Neural cell (in vitro differentiated cells): ENCODE measurements at regions not wholly inside any gene's neighbourhood (a gene's known extent, or its start where the extent isn't known, plus 50 kb on each side); places are given as distances from the start of the nearest gene placed in this dataset.

ENCODE experiments used
- H2AFZ ChIP-seq: fragments of 200-600, 300-800 bp; sonication (generic), shearing (Covaris generic); 2 replicates; pipeline ENCODE4 v1.6.0; 2014; ENCODE audit warnings: low read depth, mild to moderate bottlenecking, antibody characterized with exemption, low read length, moderate library complexity
- H3F3A ChIP-seq: fragments of 200-600 bp; shearing (Covaris generic); 2 replicates; pipeline ENCODE4 v1.6.1; 2016; ENCODE audit warnings: mild to moderate bottlenecking, moderate library complexity, mixed read lengths, antibody characterized with exemption, low read length; ENCODE audit not compliant: insufficient read depth, poor library complexity, severe bottlenecking
- H3K27ac ChIP-seq: fragments of 200-600, 300-800 bp; sonication (generic), shearing (Covaris generic); 2 replicates; pipeline ENCODE4 v1.5.1; 2014; ENCODE audit warnings: mild to moderate bottlenecking, low read length, moderate library complexity
- H3K27me3 ChIP-seq: fragments of 300-800, 200-600 bp; sonication (generic), shearing (Covaris generic); 2 replicates; pipeline ENCODE4 v1.6.0; 2014; ENCODE audit warnings: mild to moderate bottlenecking, low read depth, low read length, moderate library complexity; ENCODE audit not compliant: insufficient read depth
- H3K36me3 ChIP-seq: fragments of 300-800, 200-600 bp; sonication (generic), shearing (Covaris generic); 2 replicates; pipeline ENCODE4 v1.5.1; 2014; ENCODE audit warnings: mild to moderate bottlenecking, antibody characterized with exemption, low read length, moderate library complexity; ENCODE audit not compliant: insufficient read depth
- H3K4me2 ChIP-seq: fragments of 300-800, 200-600 bp; sonication (generic), shearing (Covaris generic); 2 replicates; pipeline ENCODE4 v1.6.0; 2014; ENCODE audit warnings: mild to moderate bottlenecking, low read length
- H3K4me3 ChIP-seq: fragments of 300-800, 200-600 bp; sonication (generic), shearing (Covaris generic); 2 replicates; pipeline ENCODE4 v1.5.1; 2014; ENCODE audit warnings: mild to moderate bottlenecking, low read length, moderate library complexity
- H3K79me2 ChIP-seq: fragments of 200-600 bp; shearing (Covaris generic); replicated peaks from 2 replicates; pipeline ENCODE4 v1.6.0; 2014; ENCODE audit warnings: mild to moderate bottlenecking, low read length, moderate library complexity; ENCODE audit not compliant: insufficient read depth
- H3K9ac ChIP-seq: fragments of 300-800, 200-600 bp; sonication (generic), shearing (Covaris generic); 2 replicates; pipeline ENCODE4 v1.6.1; 2016; ENCODE audit warnings: mild to moderate bottlenecking, low read length, mixed read lengths
- H3K9me2 ChIP-seq: fragments of 200-600 bp; shearing (Covaris generic); 2 replicates; pipeline ENCODE4 v1.6.1; 2016; ENCODE audit warnings: mild to moderate bottlenecking, low read length, mixed read lengths; ENCODE audit not compliant: insufficient read depth
- H3K9me3 ChIP-seq: fragments of 200-600, 300-800 bp; sonication (generic), shearing (Covaris generic); 2 replicates; pipeline ENCODE4 v1.6.1; 2016; ENCODE audit warnings: mild to moderate bottlenecking, mixed run types, low read length, moderate library complexity, mixed read lengths
- H4K20me1 ChIP-seq: fragments of 200-600 bp; shearing (Covaris generic); 2 replicates; pipeline ENCODE4 v1.6.1; 2016; ENCODE audit warnings: mild to moderate bottlenecking, mixed run types; ENCODE audit not compliant: insufficient read depth
- CTCF ChIP-seq: fragments of 450-650 bp; IDR thresholded peaks from 2 replicates; pipeline ENCODE4 v1.5.1; 2014; ENCODE audit warnings: antibody characterized with exemption, mild to moderate bottlenecking, moderate library complexity; ENCODE audit not compliant: poor library complexity, severe bottlenecking
- EP300 ChIP-seq: fragments of 450-650 bp; conservative IDR thresholded peaks from 2 replicates; pipeline ENCODE4 v1.6.1; 2014; ENCODE audit warnings: antibody characterized with exemption, mild to moderate bottlenecking, moderate library complexity; ENCODE audit not compliant: poor library complexity, severe bottlenecking
- EZH2 ChIP-seq: fragments of 200-600, 300-800 bp; shearing (Covaris generic), sonication (generic); IDR thresholded peaks from 2 replicates; pipeline ENCODE4 v1.6.1; 2014; ENCODE audit warnings: antibody characterized with exemption, low read length, borderline replicate concordance, mild to moderate bottlenecking; ENCODE audit not compliant: insufficient read depth, poor library complexity, severe bottlenecking
- MXI1 ChIP-seq: fragments of 450-650 bp; conservative IDR thresholded peaks from 2 replicates; pipeline ENCODE4 v1.6.1; 2014; ENCODE audit warnings: antibody characterized with exemption, mild to moderate bottlenecking; ENCODE audit not compliant: poor library complexity, severe bottlenecking
- POLR2AphosphoS5 ChIP-seq: IDR thresholded peaks from 2 replicates; pipeline ENCODE4 v1.6.1; 2012
- RAD21 ChIP-seq: fragments of 450-650 bp; conservative IDR thresholded peaks from 2 replicates; pipeline ENCODE4 v1.6.1; 2014; ENCODE audit warnings: antibody characterized with exemption, mild to moderate bottlenecking, moderate library complexity
- REST ChIP-seq: IDR thresholded peaks from 2 replicates; pipeline ENCODE4 v1.6.1; 2012; ENCODE audit warnings: borderline replicate concordance
- SMC3 ChIP-seq: fragments of 450-650 bp; conservative IDR thresholded peaks from 2 replicates; pipeline ENCODE4 v1.6.1; 2014; ENCODE audit warnings: antibody characterized with exemption, mild to moderate bottlenecking, moderate library complexity; ENCODE audit not compliant: poor library complexity
- TAF1 ChIP-seq: IDR thresholded peaks from 2 replicates; pipeline ENCODE4 v1.6.1; 2012; ENCODE audit warnings: low read depth

GRCh38 chr7:52026140-52026539 lies 709.5 kb upstream of the COBL start:
- H3K4me3 ChIP-seq: no peak overlapping the region
- no peak overlapping the region for H3K9ac ChIP-seq
- H3K36me3 ChIP-seq: no peaks in the 10 kb centered on the region
- no peaks in the 10 kb centered on the region for H3K9me3 ChIP-seq
- no peak overlapping the region for H3K27ac ChIP-seq
- no peaks in the 10 kb centered on the region for H4K20me1 ChIP-seq
- TF ChIP-seq MXI1 (no peak), TAF1 (no peak), RAD21 (no peak), EZH2 (no peak), POLR2AphosphoS5 (no peak), SMC3 (no peak), EP300 (no peak), CTCF (no peak), REST (no peak)
- no peak overlapping the region for H2AFZ ChIP-seq
- no peak overlapping the region for H3K4me2 ChIP-seq
- no peaks in the 10 kb centered on the region for H3K9me2 ChIP-seq
- H3F3A ChIP-seq: no peaks in the 10 kb centered on the region
- H3K27me3 ChIP-seq: no peaks in the 10 kb centered on the region
- H3K79me2 ChIP-seq: no peaks in the 10 kb centered on the region

- Histone ChIP-seq H3K27ac (no peak overlapping the region), H3F3A (no peaks in the 10 kb centered on the region), H3K9ac (no peak overlapping the region), H3K4me2 (no peak overlapping the region), H3K79me2 (no peaks in the 10 kb centered on the region), H3K36me3 (no peaks in the 10 kb centered on the region), H2AFZ (no peak overlapping the region), H3K27me3 (no peaks in the 10 kb centered on the region), H3K9me2 (no peaks in the 10 kb centered on the region), H3K9me3 (no peaks in the 10 kb centered on the region), H4K20me1 (no peaks in the 10 kb centered on the region), H3K4me3 (no peak overlapping the region)
- TF ChIP-seq TAF1: no peak
- TF ChIP-seq EP300: no peak
- TF ChIP-seq CTCF: no peak
- no peak for TF ChIP-seq RAD21
- no peak for TF ChIP-seq SMC3
- no peak for TF ChIP-seq REST
- no peak for TF ChIP-seq EZH2
- no peak for TF ChIP-seq MXI1
- no peak for TF ChIP-seq POLR2AphosphoS5
These were observed 704.7 kb upstream of the COBL start for GRCh38 chr7:52021343-52021742.
